DOHH2 (cell line): ENCODE measurements at regions not wholly inside any gene's neighbourhood (a gene's known extent, or its start where the extent isn't known, plus 50 kb on each side); places are given as distances from the start of the nearest gene placed in this dataset.

Experiments used
- H3F3A ChIP-seq: fragments of 200-600 bp; sonication (generic), shearing (Covaris generic); 2 replicates; pipeline ENCODE4 v1.6.0; 2016; ENCODE audit warnings: antibody characterized with exemption, mild to moderate bottlenecking; ENCODE audit not compliant: control insufficient read depth, insufficient read depth
- H3K27ac ChIP-seq: fragments of 200-600 bp; sonication (generic); 2 replicates; pipeline ENCODE4 v1.5.1; 2014; ENCODE audit warnings: low read depth, mild to moderate bottlenecking, low read length, moderate library complexity
- H3K27me3 ChIP-seq: fragments of 200-600 bp; sonication (generic); 2 replicates; pipeline ENCODE4 v1.6.1; 2014; ENCODE audit warnings: mild to moderate bottlenecking, low read length, mixed read lengths; ENCODE audit not compliant: control insufficient read depth
- H3K36me3 ChIP-seq: fragments of 200-600 bp; sonication (generic); 2 replicates; pipeline ENCODE4 v1.6.1; 2014; ENCODE audit warnings: mild to moderate bottlenecking, low read length, moderate library complexity, mixed read lengths; ENCODE audit not compliant: control insufficient read depth
- H3K4me1 ChIP-seq: fragments of 200-600 bp; sonication (generic); 2 replicates; pipeline ENCODE4 v1.6.1; 2014; ENCODE audit warnings: mild to moderate bottlenecking, low read length, mixed read lengths; ENCODE audit not compliant: control insufficient read depth
- H3K4me2 ChIP-seq: fragments of 200-600 bp; sonication (generic); 2 replicates; pipeline ENCODE4 v1.6.0; 2014; ENCODE audit warnings: mild to moderate bottlenecking, low read length, moderate library complexity
- H3K4me3 ChIP-seq: fragments of 200-600 bp; sonication (generic); 2 replicates; pipeline ENCODE4 v1.5.1; 2014; ENCODE audit warnings: mild to moderate bottlenecking, low read length, mixed read lengths
- H3K79me2 ChIP-seq: fragments of 200-600 bp; sonication (generic); 2 replicates; pipeline ENCODE4 v1.6.1; 2014; ENCODE audit warnings: mild to moderate bottlenecking, low read length, mixed read lengths; ENCODE audit not compliant: control insufficient read depth
- H3K9me2 ChIP-seq: fragments of 200-600 bp; sonication (generic); replicated peaks from 2 replicates; pipeline ENCODE4 v1.6.1; 2014; ENCODE audit warnings: mild to moderate bottlenecking, low read length, mixed read lengths; ENCODE audit not compliant: control insufficient read depth
- H3K9me3 ChIP-seq: fragments of 200-600 bp; sonication (generic); 2 replicates; pipeline ENCODE4 v1.6.1; 2014; ENCODE audit warnings: antibody characterized with exemption, low read length, mixed read lengths; ENCODE audit not compliant: control insufficient read depth, insufficient read depth
- H4K20me1 ChIP-seq: fragments of 200-600 bp; sonication (generic); 2 replicates; pipeline ENCODE4 v1.6.0; 2014; ENCODE audit warnings: low read depth, mild to moderate bottlenecking, antibody characterized with exemption, low read length, moderate library complexity; ENCODE audit not compliant: control insufficient read depth, insufficient read depth
- EZH2phosphoT487 ChIP-seq: fragments of 200-600 bp; sonication (generic); IDR thresholded peaks from 2 replicates; pipeline ENCODE4 v1.6.1; 2017; ENCODE audit warnings: borderline replicate concordance, mild to moderate bottlenecking, antibody characterized with exemption, low read length, moderate library complexity, mixed read lengths
- TF ChIP-seq, protein P1 (sequence below): fragments of 200-600 bp; sonication (generic); IDR thresholded peaks from one replicate; pipeline ENCODE4 v1.5.1; 2014; ENCODE audit warnings: antibody characterized with exemption, mild to moderate bottlenecking, low read depth, low read length; ENCODE audit not compliant: poor library complexity, severe bottlenecking

DNA sequence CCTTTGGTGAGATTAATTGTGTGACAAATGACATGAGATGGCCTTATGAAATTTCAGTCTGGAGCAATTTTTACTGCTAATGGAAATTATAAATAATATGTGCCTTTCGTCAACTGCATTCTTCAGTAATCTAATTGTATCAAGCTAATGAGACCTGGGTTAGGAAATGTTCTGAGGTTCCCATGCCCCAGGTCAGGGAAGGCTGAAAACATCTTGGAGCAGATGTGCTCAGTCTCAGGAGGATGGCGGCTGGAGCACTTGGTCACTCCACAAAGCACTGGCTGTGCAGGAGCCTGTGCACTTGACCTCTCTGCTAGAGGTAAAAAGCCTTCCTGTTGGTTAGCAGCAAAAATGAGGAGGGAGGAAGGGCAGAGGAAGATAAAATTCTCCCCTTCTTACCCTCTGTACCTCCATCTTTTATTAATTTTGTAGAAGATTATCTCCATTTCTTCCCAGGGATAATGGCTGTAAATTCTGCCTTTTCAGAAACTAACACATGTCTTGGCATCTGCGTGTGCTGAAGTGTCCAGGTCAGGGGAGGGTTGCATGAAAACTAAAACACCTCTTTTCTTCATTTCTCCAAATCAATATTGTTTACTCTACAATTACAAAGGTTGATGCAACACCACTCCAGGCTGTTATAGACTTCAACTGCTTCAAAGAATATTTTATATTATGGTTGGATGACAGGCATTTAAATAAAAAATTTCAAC is 1606.4 kb upstream of the ACVR2A start:
- H3K4me1 ChIP-seq = no peaks in the 10 kb centered on the region
- no peak overlapping the region for H3K4me3 ChIP-seq
- TF ChIP-seq EZH2phosphoT487 = no peak
- TF ChIP-seq, protein P1, sequence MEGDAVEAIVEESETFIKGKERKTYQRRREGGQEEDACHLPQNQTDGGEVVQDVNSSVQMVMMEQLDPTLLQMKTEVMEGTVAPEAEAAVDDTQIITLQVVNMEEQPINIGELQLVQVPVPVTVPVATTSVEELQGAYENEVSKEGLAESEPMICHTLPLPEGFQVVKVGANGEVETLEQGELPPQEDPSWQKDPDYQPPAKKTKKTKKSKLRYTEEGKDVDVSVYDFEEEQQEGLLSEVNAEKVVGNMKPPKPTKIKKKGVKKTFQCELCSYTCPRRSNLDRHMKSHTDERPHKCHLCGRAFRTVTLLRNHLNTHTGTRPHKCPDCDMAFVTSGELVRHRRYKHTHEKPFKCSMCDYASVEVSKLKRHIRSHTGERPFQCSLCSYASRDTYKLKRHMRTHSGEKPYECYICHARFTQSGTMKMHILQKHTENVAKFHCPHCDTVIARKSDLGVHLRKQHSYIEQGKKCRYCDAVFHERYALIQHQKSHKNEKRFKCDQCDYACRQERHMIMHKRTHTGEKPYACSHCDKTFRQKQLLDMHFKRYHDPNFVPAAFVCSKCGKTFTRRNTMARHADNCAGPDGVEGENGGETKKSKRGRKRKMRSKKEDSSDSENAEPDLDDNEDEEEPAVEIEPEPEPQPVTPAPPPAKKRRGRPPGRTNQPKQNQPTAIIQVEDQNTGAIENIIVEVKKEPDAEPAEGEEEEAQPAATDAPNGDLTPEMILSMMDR = no peak
- no peaks in the 10 kb centered on the region for H3K9me3 ChIP-seq
- H3K79me2 ChIP-seq = no peaks in the 10 kb centered on the region
- no peaks in the 10 kb centered on the region for H3F3A ChIP-seq
- H3K36me3 ChIP-seq = no peaks in the 10 kb centered on the region
- no peaks in the 10 kb centered on the region for H3K9me2 ChIP-seq
- H3K27ac ChIP-seq = no peak overlapping the region
- no peaks in the 10 kb centered on the region for H3K27me3 ChIP-seq
- H3K4me2 ChIP-seq = no peak overlapping the region
- no peaks in the 10 kb centered on the region for H4K20me1 ChIP-seq

DNA sequence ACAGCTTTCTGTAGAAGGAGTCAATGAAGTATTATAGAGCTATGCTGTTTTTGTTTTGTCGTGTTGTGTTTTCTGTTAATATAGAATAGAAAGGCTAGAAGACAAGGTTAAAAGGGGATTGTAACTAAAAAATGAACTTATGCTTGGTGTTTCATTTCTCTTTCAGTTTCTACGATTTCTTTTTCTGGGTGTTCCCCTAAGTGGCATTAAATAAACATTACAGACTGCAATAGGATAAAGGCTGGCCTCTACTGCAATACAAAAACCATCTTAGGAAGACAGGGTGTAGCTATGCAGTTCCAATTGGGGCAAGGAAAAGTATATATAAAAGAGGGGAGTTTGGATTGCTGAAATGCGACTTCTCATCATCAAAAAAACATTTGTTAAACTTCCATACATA is 1609.7 kb upstream of the ACVR2A start:
- H3K79me2 ChIP-seq = no peaks in the 10 kb centered on the region
- no peaks in the 10 kb centered on the region for H3K9me3 ChIP-seq
- no peak overlapping the region for H3K27ac ChIP-seq
- no peaks in the 10 kb centered on the region for H3K36me3 ChIP-seq
- no peaks in the 10 kb centered on the region for H3K4me1 ChIP-seq
- H3K27me3 ChIP-seq = no peaks in the 10 kb centered on the region
- no peak overlapping the region for H3K4me2 ChIP-seq
- H3K4me3 ChIP-seq = no peak overlapping the region
- no peaks in the 10 kb centered on the region for H4K20me1 ChIP-seq
- H3K9me2 ChIP-seq = no peaks in the 10 kb centered on the region
- no peaks in the 10 kb centered on the region for H3F3A ChIP-seq
- no peak for TF ChIP-seq EZH2phosphoT487
- TF ChIP-seq, protein P1 = no peak

- Histone ChIP-seq H3K27ac (no peak overlapping the region), H3F3A (no peaks in the 10 kb centered on the region), H4K20me1 (no peaks in the 10 kb centered on the region), H3K36me3 (no peaks in the 10 kb centered on the region), H3K9me3 (no peaks in the 10 kb centered on the region), H3K4me1 (no peaks in the 10 kb centered on the region), H3K9me2 (no peaks in the 10 kb centered on the region), H3K27me3 (no peaks in the 10 kb centered on the region), H3K79me2 (no peaks in the 10 kb centered on the region), H3K4me3 (no peak overlapping the region), H3K4me2 (no peak overlapping the region)
- TF ChIP-seq, protein P1 = no peak
- TF ChIP-seq EZH2phosphoT487 = no peak
Observed at GRCh38 chr2:146229508-146230155, 1615.2 kb upstream of the ACVR2A start.
